Prostate gland (tissue), 2 donors: ENCODE measurements at regions not wholly inside any gene's neighbourhood (a gene's known extent, or its start where the extent isn't known, plus 50 kb on each side); places are given as distances from the start of the nearest gene placed in this dataset.

ENCODE experiments used
- POLR2A ChIP-seq: fragments of 450-650 bp; IDR thresholded peaks from one replicate; pipeline ENCODE4 v1.6.1; 2016; ENCODE audit warnings: antibody characterized with exemption, mild to moderate bottlenecking
- POLR2AphosphoS5 ChIP-seq: sonication (generic); formaldehyde crosslinking; IDR thresholded peaks from one replicate; pipeline ENCODE4 v1.6.1; 2017; ENCODE audit warnings: antibody characterized with exemption
- TF ChIP-seq, protein P1 (sequence below), 4 experiments: fragments of 200-600 bp in 2 of 4; fragments of 450-650 bp in 2 of 4; sonication (generic) in 2 of 4; IDR thresholded peaks; 1 replicate in 3 of 4; 2 replicates in 1 of 4; pipeline ENCODE4 v1.5.1; 2016 to 2019; ENCODE audit warnings: antibody characterized with exemption in 4 of 4, mild to moderate bottlenecking in 2 of 4, moderate library complexity in 2 of 4

DNA sequence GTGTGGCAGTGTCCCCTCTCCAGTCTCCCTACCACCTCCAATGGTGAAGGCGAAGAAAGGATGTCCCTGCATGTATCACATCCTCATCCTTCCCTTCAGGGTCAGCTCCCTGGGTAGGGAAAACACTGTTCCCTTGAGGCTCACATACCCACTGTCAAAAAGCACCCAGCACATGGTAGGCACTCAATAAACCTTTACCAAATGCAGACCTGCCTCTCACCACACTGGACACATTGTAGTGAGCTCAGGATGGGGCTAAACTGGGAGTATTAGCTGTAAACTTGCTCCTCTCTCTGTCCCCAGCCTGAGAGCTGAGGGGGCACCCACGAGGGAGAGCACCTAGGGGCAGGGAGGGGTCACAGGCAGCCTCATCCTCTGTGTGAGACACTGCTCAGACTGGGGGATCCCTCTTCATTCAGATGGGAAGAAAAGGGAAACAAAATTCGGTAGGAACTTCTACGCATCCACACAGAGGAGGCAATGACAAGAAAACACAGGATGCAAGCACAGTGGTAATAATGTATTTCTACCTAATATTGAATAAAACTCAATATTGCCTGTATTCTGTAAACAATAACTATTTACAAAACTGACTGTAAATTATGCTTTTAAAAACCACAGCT, 101.6 kb upstream of the TOP3B start:
- TF ChIP-seq, protein P1, sequence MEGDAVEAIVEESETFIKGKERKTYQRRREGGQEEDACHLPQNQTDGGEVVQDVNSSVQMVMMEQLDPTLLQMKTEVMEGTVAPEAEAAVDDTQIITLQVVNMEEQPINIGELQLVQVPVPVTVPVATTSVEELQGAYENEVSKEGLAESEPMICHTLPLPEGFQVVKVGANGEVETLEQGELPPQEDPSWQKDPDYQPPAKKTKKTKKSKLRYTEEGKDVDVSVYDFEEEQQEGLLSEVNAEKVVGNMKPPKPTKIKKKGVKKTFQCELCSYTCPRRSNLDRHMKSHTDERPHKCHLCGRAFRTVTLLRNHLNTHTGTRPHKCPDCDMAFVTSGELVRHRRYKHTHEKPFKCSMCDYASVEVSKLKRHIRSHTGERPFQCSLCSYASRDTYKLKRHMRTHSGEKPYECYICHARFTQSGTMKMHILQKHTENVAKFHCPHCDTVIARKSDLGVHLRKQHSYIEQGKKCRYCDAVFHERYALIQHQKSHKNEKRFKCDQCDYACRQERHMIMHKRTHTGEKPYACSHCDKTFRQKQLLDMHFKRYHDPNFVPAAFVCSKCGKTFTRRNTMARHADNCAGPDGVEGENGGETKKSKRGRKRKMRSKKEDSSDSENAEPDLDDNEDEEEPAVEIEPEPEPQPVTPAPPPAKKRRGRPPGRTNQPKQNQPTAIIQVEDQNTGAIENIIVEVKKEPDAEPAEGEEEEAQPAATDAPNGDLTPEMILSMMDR (IDR thresholded peaks at IDR 0.05) = no peak
- TF ChIP-seq POLR2A = no peak
- TF ChIP-seq POLR2AphosphoS5 = no peak
